ENCODE measurements at regions not wholly inside any gene's neighbourhood (a gene's known extent, or its start where the extent isn't known, plus 50 kb on each side); places are given as distances from the start of the nearest gene placed in this dataset.

DNA sequence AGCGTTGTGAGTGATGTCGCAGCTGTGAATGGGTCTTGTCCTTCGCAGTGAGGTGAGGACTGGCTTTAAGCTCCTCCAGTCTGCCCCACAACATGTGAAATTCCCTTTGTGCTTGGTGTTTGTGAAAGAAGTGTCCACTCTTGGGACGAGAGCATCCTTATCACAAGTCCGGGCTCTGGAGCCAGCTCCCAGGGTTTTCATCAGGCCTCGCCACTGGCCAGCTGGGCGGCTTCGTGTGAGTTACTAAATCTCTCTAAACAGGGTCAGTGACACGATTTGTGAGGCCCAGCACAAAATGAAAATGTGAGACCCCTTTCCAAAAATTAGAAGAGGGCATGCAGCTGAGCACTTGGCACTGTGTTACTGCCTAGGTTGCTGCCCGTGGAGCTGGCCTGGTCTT lies 115.9 kb downstream of the VAPA start:
- Mint-ChIP-seq H3K4me1 (peaks cover 3% of the 10 kb centered on the region), H3K36me3 (ENCODE audit: low read depth) (no peaks in the 10 kb centered on the region), H3K27ac (no peak overlapping the region), H3K27me3 (ENCODE audit: insufficient read depth, low read depth, poor library complexity) (peaks cover 3% of the 10 kb centered on the region), H3K9me3 (no peaks in the 10 kb centered on the region), H3K4me3 (no peak overlapping the region)
- H2AFZ ChIP-seq = no peak overlapping the region
- no peak overlapping the region for H3K4me2 ChIP-seq
- no peak overlapping the region for H3K4me3 ChIP-seq
- H4K20me1 ChIP-seq (replicated peaks; ENCODE audit: insufficient read depth) = no peaks in the 10 kb centered on the region
- TF ChIP-seq ZNF114 (CRISPR knock-in tag; IDR thresholded peaks at IDR 0.05) (no peak), ZNF331 (CRISPR knock-in tag; IDR thresholded peaks at IDR 0.05; ENCODE audit: low read depth) (no peak), POLR2AphosphoS5 (IDR thresholded peaks at IDR 0.05; ENCODE audit: low read depth) (no peak), NANOG (IDR thresholded peaks at IDR 0.05; ENCODE audit: borderline replicate concordance) (no peak), EZH2phosphoT487 (IDR thresholded peaks at IDR 0.05; ENCODE audit: unreplicated experiment) (no peak), CREB1 (CRISPR knock-in tag; IDR thresholded peaks at IDR 0.05; ENCODE audit: low read depth) (no peak), REST (IDR thresholded peaks at IDR 0.05; ENCODE audit: unreplicated experiment) (no peak), ETS1 (IDR thresholded peaks at IDR 0.05) (no peak), EZH2 (IDR thresholded peaks at IDR 0.05; ENCODE audit: low read depth, unreplicated experiment) (no peak), CTCF (conservative IDR thresholded peaks at IDR 0.05; ENCODE audit: low read depth in 2 of 2) (no peak), JUNB (IDR thresholded peaks at IDR 0.05; ENCODE audit: unreplicated experiment) (no peak), STAT1 (IDR thresholded peaks at IDR 0.05; ENCODE audit: unreplicated experiment) (no peak)
- TF ChIP-seq, protein P1, sequence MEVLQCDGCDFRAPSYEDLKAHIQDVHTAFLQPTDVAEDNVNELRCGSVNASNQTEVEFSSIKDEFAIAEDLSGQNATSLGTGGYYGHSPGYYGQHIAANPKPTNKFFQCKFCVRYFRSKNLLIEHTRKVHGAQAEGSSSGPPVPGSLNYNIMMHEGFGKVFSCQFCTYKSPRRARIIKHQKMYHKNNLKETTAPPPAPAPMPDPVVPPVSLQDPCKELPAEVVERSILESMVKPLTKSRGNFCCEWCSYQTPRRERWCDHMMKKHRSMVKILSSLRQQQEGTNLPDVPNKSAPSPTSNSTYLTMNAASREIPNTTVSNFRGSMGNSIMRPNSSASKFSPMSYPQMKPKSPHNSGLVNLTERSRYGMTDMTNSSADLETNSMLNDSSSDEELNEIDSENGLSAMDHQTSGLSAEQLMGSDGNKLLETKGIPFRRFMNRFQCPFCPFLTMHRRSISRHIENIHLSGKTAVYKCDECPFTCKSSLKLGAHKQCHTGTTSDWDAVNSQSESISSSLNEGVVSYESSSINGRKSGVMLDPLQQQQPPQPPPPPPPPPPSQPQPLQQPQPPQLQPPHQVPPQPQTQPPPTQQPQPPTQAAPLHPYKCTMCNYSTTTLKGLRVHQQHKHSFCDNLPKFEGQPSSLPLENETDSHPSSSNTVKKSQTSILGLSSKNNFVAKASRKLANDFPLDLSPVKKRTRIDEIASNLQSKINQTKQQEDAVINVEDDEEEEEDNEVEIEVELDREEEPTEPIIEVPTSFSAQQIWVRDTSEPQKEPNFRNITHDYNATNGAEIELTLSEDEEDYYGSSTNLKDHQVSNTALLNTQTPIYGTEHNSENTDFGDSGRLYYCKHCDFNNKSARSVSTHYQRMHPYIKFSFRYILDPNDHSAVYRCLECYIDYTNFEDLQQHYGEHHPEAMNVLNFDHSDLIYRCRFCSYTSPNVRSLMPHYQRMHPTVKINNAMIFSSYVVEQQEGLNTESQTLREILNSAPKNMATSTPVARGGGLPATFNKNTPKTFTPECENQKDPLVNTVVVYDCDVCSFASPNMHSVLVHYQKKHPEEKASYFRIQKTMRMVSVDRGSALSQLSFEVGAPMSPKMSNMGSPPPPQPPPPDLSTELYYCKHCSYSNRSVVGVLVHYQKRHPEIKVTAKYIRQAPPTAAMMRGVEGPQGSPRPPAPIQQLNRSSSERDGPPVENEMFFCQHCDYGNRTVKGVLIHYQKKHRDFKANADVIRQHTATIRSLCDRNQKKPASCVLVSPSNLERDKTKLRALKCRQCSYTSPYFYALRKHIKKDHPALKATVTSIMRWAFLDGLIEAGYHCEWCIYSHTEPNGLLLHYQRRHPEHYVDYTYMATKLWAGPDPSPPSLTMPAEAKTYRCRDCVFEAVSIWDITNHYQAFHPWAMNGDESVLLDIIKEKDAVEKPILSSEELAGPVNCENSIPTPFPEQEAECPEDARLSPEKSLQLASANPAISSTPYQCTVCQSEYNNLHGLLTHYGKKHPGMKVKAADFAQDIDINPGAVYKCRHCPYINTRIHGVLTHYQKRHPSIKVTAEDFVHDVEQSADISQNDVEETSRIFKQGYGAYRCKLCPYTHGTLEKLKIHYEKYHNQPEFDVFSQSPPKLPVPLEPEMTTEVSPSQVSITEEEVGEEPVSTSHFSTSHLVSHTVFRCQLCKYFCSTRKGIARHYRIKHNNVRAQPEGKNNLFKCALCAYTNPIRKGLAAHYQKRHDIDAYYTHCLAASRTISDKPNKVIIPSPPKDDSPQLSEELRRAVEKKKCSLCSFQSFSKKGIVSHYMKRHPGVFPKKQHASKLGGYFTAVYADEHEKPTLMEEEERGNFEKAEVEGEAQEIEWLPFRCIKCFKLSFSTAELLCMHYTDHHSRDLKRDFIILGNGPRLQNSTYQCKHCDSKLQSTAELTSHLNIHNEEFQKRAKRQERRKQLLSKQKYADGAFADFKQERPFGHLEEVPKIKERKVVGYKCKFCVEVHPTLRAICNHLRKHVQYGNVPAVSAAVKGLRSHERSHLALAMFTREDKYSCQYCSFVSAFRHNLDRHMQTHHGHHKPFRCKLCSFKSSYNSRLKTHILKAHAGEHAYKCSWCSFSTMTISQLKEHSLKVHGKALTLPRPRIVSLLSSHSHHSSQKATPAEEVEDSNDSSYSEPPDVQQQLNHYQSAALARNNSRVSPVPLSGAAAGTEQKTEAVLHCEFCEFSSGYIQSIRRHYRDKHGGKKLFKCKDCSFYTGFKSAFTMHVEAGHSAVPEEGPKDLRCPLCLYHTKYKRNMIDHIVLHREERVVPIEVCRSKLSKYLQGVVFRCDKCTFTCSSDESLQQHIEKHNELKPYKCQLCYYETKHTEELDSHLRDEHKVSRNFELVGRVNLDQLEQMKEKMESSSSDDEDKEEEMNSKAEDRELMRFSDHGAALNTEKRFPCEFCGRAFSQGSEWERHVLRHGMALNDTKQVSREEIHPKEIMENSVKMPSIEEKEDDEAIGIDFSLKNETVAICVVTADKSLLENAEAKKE (CRISPR knock-in tag; IDR thresholded peaks at IDR 0.05) = no peak
- peaks cover 5% of the 10 kb centered on the region; the same call in 1 of the 2 replicates for H3K4me1 ChIP-seq (ENCODE audit: insufficient read depth)
- no peaks in the 10 kb centered on the region for H3K27me3 ChIP-seq (ENCODE audit: insufficient read depth)
- H3F3A ChIP-seq (replicated peaks; ENCODE audit: low read depth) = no peaks in the 10 kb centered on the region
- DNase-seq (ENCODE audit: low spot score) (no peak), ATAC-seq (no peak)
- H3K79me2 ChIP-seq (replicated peaks; ENCODE audit: insufficient read depth) = no peaks in the 10 kb centered on the region
- no peak overlapping the region for H3K27ac ChIP-seq (ENCODE audit: low read depth)
- H3K9me2 ChIP-seq (ENCODE audit: insufficient read depth) = no peaks in the 10 kb centered on the region
- H3K36me3 ChIP-seq (ENCODE audit: insufficient read depth) = no peaks in the 10 kb centered on the region; the same call in 1 of the 2 replicates
